ENCODE measurements at regions not wholly inside any gene's neighbourhood (a gene's known extent, or its start where the extent isn't known, plus 50 kb on each side); places are given as distances from the start of the nearest gene placed in this dataset.

DNA sequence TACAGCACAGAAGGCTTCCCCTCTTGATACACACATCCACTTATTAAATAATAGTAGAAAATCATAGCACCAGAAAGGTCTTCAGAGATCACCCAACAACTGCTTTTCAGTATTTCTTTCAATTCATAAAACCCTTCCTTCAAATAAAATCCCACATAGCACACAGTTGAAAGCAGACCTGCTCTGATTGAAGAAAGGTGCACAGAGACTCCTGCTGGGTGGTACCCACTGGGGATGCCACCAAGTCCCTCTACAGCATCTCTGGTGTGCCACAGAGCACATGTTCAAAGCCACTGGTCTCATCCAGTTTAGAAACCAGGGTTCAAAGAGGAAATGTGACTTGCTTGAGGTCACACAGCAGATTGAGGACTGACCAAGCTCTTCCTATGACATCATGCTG, 427.5 kb downstream of the BCL11B start:
- Mint-ChIP-seq H3K36me3 (ENCODE audit: low read depth) (no peaks in the 10 kb centered on the region), H3K4me1 (ENCODE audit: low read depth) (peaks cover 13% of the 10 kb centered on the region)
- CTCF ChIA-PET, result no interaction called here

DNA sequence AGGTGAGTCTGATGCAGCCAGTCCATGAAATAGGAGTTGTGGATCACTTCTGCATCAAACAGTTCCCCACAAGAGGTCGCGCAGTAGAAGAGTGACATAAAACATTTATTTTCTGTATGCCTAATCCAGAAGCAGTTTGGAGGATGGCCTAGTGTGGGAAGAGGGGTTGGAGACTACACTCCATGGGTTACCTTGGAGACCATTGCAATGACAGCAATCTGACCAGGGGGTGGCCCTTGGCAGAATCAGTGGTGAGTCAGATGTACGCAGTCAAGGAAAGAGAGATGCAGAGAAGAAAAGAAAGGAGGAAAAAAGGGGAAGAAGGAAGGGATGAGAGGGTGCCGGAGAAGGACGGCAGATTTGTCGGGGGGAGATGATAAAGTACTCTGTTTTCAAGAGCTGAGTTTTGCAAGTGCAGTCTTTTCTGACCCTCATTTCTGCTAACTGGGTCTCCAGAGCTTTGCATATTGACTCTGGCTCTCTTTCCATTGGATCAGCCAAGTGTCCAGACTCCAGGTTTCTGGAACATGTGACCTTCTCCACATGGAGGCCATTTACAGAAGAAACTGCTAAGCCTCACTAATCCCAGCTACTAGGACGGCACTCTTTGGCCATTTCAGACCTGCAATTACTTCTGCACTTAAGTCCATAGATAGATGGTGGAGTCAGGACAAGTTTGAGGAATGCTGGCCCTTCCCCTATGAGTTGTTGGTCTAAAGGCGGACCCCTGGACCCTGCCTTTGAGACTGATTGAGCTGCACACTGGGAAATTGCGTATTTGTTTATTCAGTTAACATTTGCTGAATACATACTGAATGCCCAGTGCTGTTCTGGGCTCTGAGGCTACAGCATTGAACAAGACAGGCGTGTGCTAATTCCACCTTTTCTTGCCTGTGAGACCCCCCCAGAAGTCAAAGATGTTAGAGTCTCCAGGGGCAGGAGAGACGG, 424.2 kb downstream of the BCL11B start:
- no peak overlapping the region for H3K4me3 Mint-ChIP-seq
- ATAC-seq (no peak), DNase-seq (no peak)
- no peaks in the 10 kb centered on the region for H3K9me3 Mint-ChIP-seq (ENCODE audit: insufficient read depth)
- CTCF ChIA-PET, result no interaction called here
- no peaks in the 10 kb centered on the region for H3K36me3 Mint-ChIP-seq (ENCODE audit: low read depth)
- POLR2A ChIA-PET, result no interaction called here
- peaks cover 3% of the 10 kb centered on the region for H3K27me3 Mint-ChIP-seq (ENCODE audit: low read depth)
- peaks cover 13% of the 10 kb centered on the region for H3K4me1 Mint-ChIP-seq (ENCODE audit: low read depth)
- no peak overlapping the region for H3K27ac Mint-ChIP-seq

More for the DNA sequence above, 427.5 kb downstream of the BCL11B start:
- Mint-ChIP-seq H3K27me3 (ENCODE audit: low read depth) (peaks cover 5% of the 10 kb centered on the region), H3K27ac (no peak overlapping the region), H3K4me3 (no peak overlapping the region), H3K9me3 (ENCODE audit: insufficient read depth) (no peaks in the 10 kb centered on the region)
- POLR2A ChIA-PET, result no interaction called here
- ATAC-seq, result no peak
- no peak for DNase-seq

DNA sequence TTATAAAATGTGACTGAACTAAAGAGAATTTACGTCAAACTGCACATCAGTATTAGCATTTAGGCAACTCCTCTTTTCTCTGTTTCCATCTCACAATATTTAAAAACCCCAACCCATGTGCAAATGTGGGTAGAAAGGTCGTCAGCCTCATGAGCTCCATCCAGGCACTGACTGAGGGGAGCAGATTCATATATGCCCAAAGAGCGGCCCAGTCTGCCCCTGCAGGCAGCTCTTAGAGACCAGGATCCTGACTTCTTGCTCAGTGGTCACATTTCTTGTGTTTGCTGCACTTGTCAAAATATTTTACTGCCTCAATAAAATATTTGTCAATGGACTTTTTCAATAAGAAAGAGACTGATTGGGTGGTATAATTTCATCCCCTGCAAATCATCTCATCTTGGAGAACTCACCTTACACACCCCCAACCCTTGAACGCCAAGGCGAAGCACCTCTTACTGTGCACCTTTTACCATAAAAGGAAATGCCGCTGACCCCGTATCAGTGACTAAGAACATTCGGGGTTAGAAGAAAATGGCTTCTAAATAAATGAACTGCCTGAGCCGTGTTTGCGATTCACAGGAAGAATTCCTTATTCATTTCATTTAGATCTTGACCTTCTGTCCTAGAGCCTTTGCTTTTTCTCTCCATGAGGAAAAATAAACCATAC, 418.8 kb downstream of the BCL11B start:
- Mint-ChIP-seq H3K4me3 (no peak overlapping the region), H3K4me1 (ENCODE audit: low read depth) (no peaks in the 10 kb centered on the region), H3K36me3 (ENCODE audit: low read depth) (no peaks in the 10 kb centered on the region), H3K27me3 (ENCODE audit: low read depth) (peaks cover 6% of the 10 kb centered on the region), H3K9me3 (ENCODE audit: insufficient read depth) (no peaks in the 10 kb centered on the region), H3K27ac (no peak overlapping the region)
- DNase-seq (no peak), ATAC-seq (no peak)
- ChIA-PET POLR2A (no interaction called here), CTCF (no interaction called here)

DNA sequence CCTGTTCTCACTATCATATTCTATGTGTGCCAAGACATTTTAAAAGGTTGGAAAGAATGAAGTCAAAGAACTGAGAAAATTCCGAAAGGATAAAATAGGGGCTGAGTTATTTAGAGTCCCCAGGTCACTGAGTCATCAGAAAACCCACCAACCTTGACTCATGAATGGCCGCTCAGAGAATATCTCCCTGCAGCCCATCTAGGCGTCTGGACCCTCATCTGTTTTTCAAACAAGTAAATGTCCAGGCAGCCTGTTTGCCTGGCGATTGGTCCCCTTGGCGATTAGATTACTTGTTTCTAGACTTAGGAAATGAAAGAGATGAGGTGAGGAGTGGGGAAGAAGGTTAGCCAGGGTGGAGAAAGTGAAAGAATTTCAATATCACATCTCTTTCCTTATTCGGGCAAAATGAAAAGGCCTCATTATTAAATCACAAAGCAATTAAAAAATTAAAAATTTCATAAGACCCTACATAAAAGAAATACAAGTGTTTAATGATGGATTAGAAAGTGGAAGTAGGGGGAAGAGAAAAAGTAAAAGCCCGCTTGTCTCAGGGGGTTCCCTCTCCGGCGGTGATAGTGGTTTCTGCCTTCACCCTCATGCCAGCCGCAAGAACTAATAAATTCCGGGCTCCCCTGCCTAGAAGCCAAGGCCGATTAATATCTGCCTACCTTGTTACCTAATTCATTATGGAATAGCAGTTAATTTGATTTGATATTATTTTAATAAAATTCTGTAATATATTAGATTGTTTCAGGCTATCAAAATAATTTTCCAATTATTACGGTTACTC, 415.9 kb downstream of the BCL11B start:
- CTCF ChIA-PET, result no interaction called here
- Mint-ChIP-seq H3K36me3 (ENCODE audit: low read depth) (no peaks in the 10 kb centered on the region), H3K4me1 (ENCODE audit: low read depth) (no peaks in the 10 kb centered on the region), H3K4me3 (no peak overlapping the region), H3K9me3 (ENCODE audit: insufficient read depth) (no peaks in the 10 kb centered on the region), H3K27me3 (ENCODE audit: low read depth) (peaks cover 6% of the 10 kb centered on the region), H3K27ac (no peak overlapping the region)
- DNase-seq (no peak), ATAC-seq (no peak)
- POLR2A ChIA-PET, result no interaction called here

DNA sequence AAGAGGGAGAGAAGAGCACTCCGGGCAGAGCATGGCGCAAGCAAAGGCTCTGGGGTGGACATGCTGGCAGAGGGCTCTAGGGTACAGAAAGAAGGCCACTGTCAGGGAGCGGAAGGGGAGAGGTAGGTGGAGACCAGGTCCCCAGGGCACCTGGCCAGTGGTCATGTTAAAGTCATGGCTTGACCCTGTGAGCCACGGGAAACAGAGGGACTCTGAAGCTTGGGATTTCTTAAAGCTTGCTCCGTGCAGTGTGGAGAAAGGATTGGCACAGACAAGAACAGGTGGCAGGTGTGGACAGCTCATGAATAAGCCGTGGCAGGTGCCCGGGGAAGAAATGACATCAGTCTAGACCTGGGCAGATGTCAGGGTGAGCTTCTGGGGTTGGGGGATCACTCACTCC, 413.8 kb downstream of the BCL11B start:
- no peak for ATAC-seq
- H3K36me3 Mint-ChIP-seq (ENCODE audit: low read depth), result no peaks in the 10 kb centered on the region
- no peaks in the 10 kb centered on the region for H3K4me1 Mint-ChIP-seq (ENCODE audit: low read depth)
- no peak for DNase-seq
- ChIA-PET CTCF (no interaction called here), POLR2A (no interaction called here)
- peaks cover 9% of the 10 kb centered on the region for H3K27me3 Mint-ChIP-seq (ENCODE audit: low read depth)
- H3K27ac Mint-ChIP-seq, result no peak overlapping the region
- H3K4me3 Mint-ChIP-seq, result no peak overlapping the region
- no peaks in the 10 kb centered on the region for H3K9me3 Mint-ChIP-seq (ENCODE audit: insufficient read depth)

DNA sequence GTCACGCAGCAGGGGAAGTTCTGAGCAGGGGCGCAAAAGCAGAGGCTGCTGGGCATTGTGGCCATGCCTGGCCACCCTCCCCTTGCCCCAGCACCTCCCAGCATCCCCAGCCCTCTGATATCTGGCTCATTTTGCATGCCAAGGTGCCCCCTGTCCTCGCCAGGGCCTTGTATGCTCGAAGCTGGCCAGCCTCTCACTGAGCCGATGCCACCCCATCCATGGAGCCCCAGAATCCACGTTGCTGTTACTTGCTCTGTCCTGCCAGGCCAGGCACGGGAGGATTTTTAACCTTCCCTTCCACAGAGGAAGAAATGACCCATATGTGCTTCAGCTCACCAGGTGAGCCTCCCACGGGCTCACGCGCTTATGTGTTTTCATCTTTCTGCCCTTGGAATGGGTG, 413.4 kb downstream of the BCL11B start:
- no peak for ATAC-seq
- Mint-ChIP-seq H3K9me3 (ENCODE audit: insufficient read depth) (no peaks in the 10 kb centered on the region), H3K27me3 (ENCODE audit: low read depth) (peaks cover 8% of the 10 kb centered on the region), H3K27ac (no peak overlapping the region), H3K36me3 (ENCODE audit: low read depth) (no peaks in the 10 kb centered on the region), H3K4me3 (no peak overlapping the region), H3K4me1 (ENCODE audit: low read depth) (no peaks in the 10 kb centered on the region)
- CTCF ChIA-PET, result no interaction called here
- DNase-seq, result no peak
- POLR2A ChIA-PET, result no interaction called here

DNA sequence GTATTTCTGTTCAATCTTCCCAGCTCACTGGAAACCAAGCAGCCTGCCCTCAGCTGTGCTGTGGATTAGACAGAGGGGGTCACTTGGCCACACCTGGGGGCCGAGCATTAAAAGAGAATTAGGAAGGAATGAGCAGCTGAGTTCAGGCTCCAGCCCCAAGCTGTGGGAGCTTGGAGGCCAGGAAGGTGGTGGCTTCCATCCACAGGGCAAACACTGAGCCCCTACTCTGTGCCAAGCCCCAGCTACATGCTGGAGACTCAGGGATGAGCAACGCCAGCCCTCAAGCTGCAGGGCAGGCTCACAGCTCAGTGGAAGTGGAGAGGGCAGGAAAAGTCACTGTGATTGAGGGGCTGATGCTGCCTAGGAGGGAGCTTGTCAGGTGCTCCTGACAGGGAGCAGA, 412.7 kb downstream of the BCL11B start:
- ChIA-PET CTCF (no interaction called here), POLR2A (no interaction called here)
- DNase-seq (no peak), ATAC-seq (no peak)
- H3K9me3 Mint-ChIP-seq (ENCODE audit: insufficient read depth), result no peaks in the 10 kb centered on the region
- H3K27me3 Mint-ChIP-seq (ENCODE audit: low read depth), result peaks cover 3% of the 10 kb centered on the region
- H3K36me3 Mint-ChIP-seq (ENCODE audit: low read depth), result no peaks in the 10 kb centered on the region
- no peak overlapping the region for H3K4me3 Mint-ChIP-seq
- no peak overlapping the region for H3K27ac Mint-ChIP-seq
- H3K4me1 Mint-ChIP-seq (ENCODE audit: low read depth), result no peaks in the 10 kb centered on the region

DNA sequence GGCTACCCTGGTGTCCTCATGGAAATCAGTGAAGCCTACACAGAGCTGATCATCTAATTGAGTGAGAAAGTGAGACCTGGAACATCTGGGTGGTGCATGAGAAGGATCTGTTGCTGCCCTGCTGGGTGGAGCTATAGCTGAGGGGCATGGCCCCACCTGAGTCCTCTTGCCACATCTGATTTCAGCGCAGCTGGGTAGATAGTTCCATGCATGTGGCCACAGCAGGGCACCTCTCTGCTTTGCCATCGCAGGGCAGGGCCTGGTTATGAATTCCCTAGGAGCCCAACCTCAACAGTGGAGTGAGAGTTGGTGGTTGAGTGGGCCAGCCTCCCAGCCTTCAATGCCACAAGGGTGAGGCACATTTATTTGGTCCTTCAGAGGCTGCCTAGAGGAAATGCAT, 407.8 kb downstream of the BCL11B start:
- DNase-seq (no peak), ATAC-seq (no peak)
- no peak overlapping the region for H3K27ac Mint-ChIP-seq
- peaks cover 3% of the 10 kb centered on the region for H3K27me3 Mint-ChIP-seq (ENCODE audit: low read depth)
- ChIA-PET CTCF (no interaction called here), POLR2A (no interaction called here)
- no peaks in the 10 kb centered on the region for H3K36me3 Mint-ChIP-seq (ENCODE audit: low read depth)
- no peaks in the 10 kb centered on the region for H3K4me1 Mint-ChIP-seq (ENCODE audit: low read depth)
- no peaks in the 10 kb centered on the region for H3K9me3 Mint-ChIP-seq (ENCODE audit: insufficient read depth)
- no peak overlapping the region for H3K4me3 Mint-ChIP-seq

DNA sequence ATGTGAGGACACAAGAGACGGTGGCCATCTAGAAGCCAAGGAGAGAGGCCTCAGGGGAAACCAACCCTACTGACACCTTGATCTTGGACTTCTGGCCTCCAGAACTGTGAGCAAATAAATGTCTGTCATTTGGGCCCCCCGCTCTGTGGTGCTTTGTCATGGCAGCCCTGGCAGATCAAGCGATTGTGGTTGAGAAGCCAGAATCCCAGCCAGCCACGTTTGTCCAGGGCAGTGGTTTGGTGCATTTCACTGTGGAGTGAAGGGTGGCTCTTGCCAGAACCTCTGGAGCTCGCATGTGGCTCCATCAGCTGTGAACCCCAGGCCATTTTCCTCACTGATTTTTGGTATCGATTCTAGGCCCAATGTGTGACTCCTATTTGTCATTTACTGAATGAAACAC, 404.9 kb downstream of the BCL11B start:
- no peaks in the 10 kb centered on the region for H3K9me3 Mint-ChIP-seq (ENCODE audit: insufficient read depth)
- no peak overlapping the region for H3K4me3 Mint-ChIP-seq
- POLR2A ChIA-PET, result no interaction called here
- ATAC-seq, result no peak
- H3K36me3 Mint-ChIP-seq (ENCODE audit: low read depth), result no peaks in the 10 kb centered on the region
- H3K27me3 Mint-ChIP-seq (ENCODE audit: low read depth), result peaks cover 1% of the 10 kb centered on the region
- DNase-seq, result no peak
- H3K4me1 Mint-ChIP-seq (ENCODE audit: low read depth), result no peaks in the 10 kb centered on the region
- no peak overlapping the region for H3K27ac Mint-ChIP-seq
- CTCF ChIA-PET, result no interaction called here

DNA sequence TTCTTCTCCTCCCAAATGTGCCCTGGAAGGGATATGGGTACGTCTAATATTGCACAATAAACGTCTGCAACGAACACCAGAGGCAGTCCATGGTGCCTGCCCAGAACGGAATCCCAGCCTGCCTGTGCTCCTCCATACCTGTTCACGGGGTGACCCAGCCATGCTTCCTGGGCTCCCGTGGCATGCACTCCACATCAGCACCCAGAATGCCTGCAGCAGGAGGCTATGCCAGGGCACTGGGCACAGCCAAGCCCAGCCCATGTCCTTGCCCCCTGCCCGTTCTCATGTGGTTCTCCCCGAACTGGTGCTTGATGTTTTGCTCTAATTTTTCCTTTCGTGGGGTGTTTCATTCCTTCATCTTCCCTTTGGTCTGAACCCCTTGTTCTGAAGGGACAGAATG, 404.3 kb downstream of the BCL11B start:
- CTCF ChIA-PET, result no interaction called here
- Mint-ChIP-seq H3K36me3 (ENCODE audit: low read depth) (no peaks in the 10 kb centered on the region), H3K27ac (no peak overlapping the region), H3K27me3 (ENCODE audit: low read depth) (no peaks in the 10 kb centered on the region), H3K9me3 (ENCODE audit: insufficient read depth) (no peaks in the 10 kb centered on the region), H3K4me3 (no peak overlapping the region), H3K4me1 (ENCODE audit: low read depth) (no peaks in the 10 kb centered on the region)
- no peak for ATAC-seq
- no peak for DNase-seq
- POLR2A ChIA-PET, result no interaction called here

DNA sequence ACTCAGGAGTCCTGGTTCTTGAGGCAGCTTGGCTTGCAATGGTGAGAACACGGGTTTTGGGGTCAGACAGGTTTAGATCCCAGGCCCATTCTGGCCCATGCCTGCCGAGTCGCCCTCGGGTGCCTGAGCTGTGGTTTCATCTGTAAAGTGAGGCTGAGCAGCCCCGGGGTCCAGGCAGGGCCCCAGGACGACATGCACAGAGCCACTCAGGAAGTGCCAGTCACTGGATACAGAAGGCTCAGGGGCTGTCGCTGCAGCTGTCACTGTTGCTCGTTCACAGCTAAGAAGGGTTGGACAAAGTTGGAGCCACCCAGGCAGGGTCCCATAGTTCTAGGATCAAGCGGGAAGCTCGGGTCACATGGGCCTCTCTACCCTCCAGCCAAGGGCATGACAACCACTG, 403.1 kb downstream of the BCL11B start:
- H3K4me1 Mint-ChIP-seq (ENCODE audit: low read depth), result peaks cover 6% of the 10 kb centered on the region
- H3K36me3 Mint-ChIP-seq (ENCODE audit: low read depth), result no peaks in the 10 kb centered on the region
- no peak overlapping the region for H3K4me3 Mint-ChIP-seq
- no peaks in the 10 kb centered on the region for H3K9me3 Mint-ChIP-seq (ENCODE audit: insufficient read depth)
- ATAC-seq (no peak), DNase-seq (no peak)
- CTCF ChIA-PET, result no interaction called here
- no peak overlapping the region for H3K27ac Mint-ChIP-seq
- H3K27me3 Mint-ChIP-seq (ENCODE audit: low read depth), result no peaks in the 10 kb centered on the region
- POLR2A ChIA-PET, result no interaction called here

DNA sequence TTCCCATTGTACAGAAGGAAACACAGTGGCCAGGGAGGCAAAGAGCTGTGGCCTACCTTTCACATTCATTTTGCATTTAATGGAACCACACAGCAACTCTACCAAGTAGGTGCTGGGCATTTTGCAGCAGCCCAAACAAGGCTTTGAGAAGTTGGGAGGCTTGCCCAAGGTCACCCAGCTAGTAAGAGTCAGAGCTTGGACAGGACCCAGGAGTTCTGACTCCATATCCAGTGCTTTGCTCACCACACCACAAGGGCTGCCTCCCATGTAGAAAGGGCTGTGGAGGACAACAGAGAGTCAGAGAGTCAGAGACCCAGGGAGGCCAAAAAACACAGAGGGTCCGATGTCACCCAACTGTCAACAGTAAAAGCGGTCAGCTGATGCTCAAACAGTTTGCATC, 400.2 kb downstream of the BCL11B start:
- Mint-ChIP-seq H3K27me3 (ENCODE audit: low read depth) (no peaks in the 10 kb centered on the region), H3K9me3 (ENCODE audit: insufficient read depth) (no peaks in the 10 kb centered on the region), H3K27ac (no peak overlapping the region), H3K4me3 (no peak overlapping the region), H3K4me1 (ENCODE audit: low read depth) (peaks cover 13% of the 10 kb centered on the region), H3K36me3 (ENCODE audit: low read depth) (no peaks in the 10 kb centered on the region)
- ChIA-PET CTCF (no interaction called here), POLR2A (interaction anchor here (0.8 kb wide), 1 partner anchor 14 kb away, joined by 3 read pairs; no protein-coding TSS in a partner anchor)
- ATAC-seq (no peak), DNase-seq (no peak)

Measured in activated CD8-positive, alpha-beta T cell treated with anti-CD3 and anti-CD28 coated beads, Interleukin-2, amount 10 ng/mL, durations not matched to agents 7 days and 5 days (primary cell).